ENCODE measurements at regions not wholly inside any gene's neighbourhood (a gene's known extent, or its start where the extent isn't known, plus 50 kb on each side); places are given as distances from the start of the nearest gene placed in this dataset.

- no peak for DNase-seq (ENCODE audit: low spot score)
Observed at GRCh38 chr16:35906440-35906839, 2447.0 kb downstream of the TP53TG3F start.

- DNase-seq (ENCODE audit: low spot score): no peak
Observed at GRCh38 chr16:35908152-35908551, 2448.7 kb downstream of the TP53TG3F start.

GRCh38 chr16:35908942-35909341 lies 2449.5 kb downstream of the TP53TG3F start:
- no peak for DNase-seq (ENCODE audit: low spot score)

- no peak for DNase-seq (ENCODE audit: low spot score)
Observed at GRCh38 chr16:35909351-35909954, 2450.0 kb downstream of the TP53TG3F start.

- DNase-seq (ENCODE audit: low spot score): no peak
Observed at GRCh38 chr16:35910409-35910808, 2451.0 kb downstream of the TP53TG3F start.

- DNase-seq (ENCODE audit: low spot score): no peak
Observed at GRCh38 chr16:35911899-35912298, 2452.5 kb downstream of the TP53TG3F start.

- DNase-seq (ENCODE audit: low spot score): no peak
Observed at GRCh38 chr16:35931722-35932121, 2472.3 kb downstream of the TP53TG3F start.
